Prostate gland (tissue), 2 donors: ENCODE measurements at regions not wholly inside any gene's neighbourhood (a gene's known extent, or its start where the extent isn't known, plus 50 kb on each side); places are given as distances from the start of the nearest gene placed in this dataset.
"Not testable (repeated sequence)": the region's sequence is repeated elsewhere in the genome, so short reads cannot be mapped to it uniquely, and the experiment has no call there.

Experiments
- CTCF ChIP-seq, 4 experiments: fragments of 200-600 bp in 2 of 4; fragments of 450-650 bp in 2 of 4; sonication (generic) in 2 of 4; IDR thresholded peaks; 1 replicate in 3 of 4; 2 replicates in 1 of 4; pipeline ENCODE4 v1.5.1; 2016 to 2019; ENCODE audit warnings: antibody characterized with exemption in 4 of 4, mild to moderate bottlenecking in 2 of 4, moderate library complexity in 2 of 4
- POLR2AphosphoS5 ChIP-seq: sonication (generic); formaldehyde crosslinking; IDR thresholded peaks from one replicate; pipeline ENCODE4 v1.6.1; 2017; ENCODE audit warnings: antibody characterized with exemption

GRCh38 chr6:63471145-63471544 is 101.1 kb upstream of the LOC128125822 start:
- TF ChIP-seq POLR2AphosphoS5; CTCF (IDR thresholded peaks at IDR 0.05): not testable (repeated sequence)
